H1 (cell line): ENCODE measurements at regions not wholly inside any gene's neighbourhood (a gene's known extent, or its start where the extent isn't known, plus 50 kb on each side); places are given as distances from the start of the nearest gene placed in this dataset.

Experiments
- EZH2 ChIP-seq: fragments of 200-600 bp; sonication (generic); IDR thresholded peaks from 2 replicates; pipeline ENCODE4 v1.7.1; 2012; ENCODE audit warnings: low read depth, mild to moderate bottlenecking, moderate library complexity, low read length, inconsistent platforms; ENCODE audit not compliant: severe bottlenecking
- KDM1A ChIP-seq: fragments of 200-600, 300-600 bp; sonication (generic); IDR thresholded peaks from 2 replicates; pipeline ENCODE4 v1.7.1; 2016; ENCODE audit warnings: mild to moderate bottlenecking, low read length, borderline replicate concordance
- POLR2A ChIP-seq, 2 experiments: IDR thresholded peaks; 1 replicate in 1 of 2; 2 replicates in 1 of 2; pipeline ENCODE4 v1.6.1; 2011; ENCODE audit warnings: low read depth in 2 of 2, low read length in 2 of 2, mild to moderate bottlenecking in 2 of 2; ENCODE audit errors: control extremely low read depth in 1 of 2
- SP4 ChIP-seq: IDR thresholded peaks from 2 replicates; pipeline ENCODE4 v1.6.1; 2012; ENCODE audit warnings: low read length, inconsistent platforms
- TF ChIP-seq, protein P1 (sequence below): IDR thresholded peaks from 2 replicates; pipeline ENCODE4 v1.6.1; 2012; ENCODE audit warnings: inconsistent platforms
- TF ChIP-seq, protein P2 (sequence below), 3 experiments: IDR thresholded peaks; 1 replicate in 2 of 3; 2 replicates in 1 of 3; pipeline versions ENCODE4 v1.5.1 to v1.6.1; 2011; ENCODE audit warnings: low read length in 3 of 3, mild to moderate bottlenecking in 3 of 3, inconsistent platforms in 2 of 3, low read depth in 1 of 3, moderate library complexity in 1 of 3; ENCODE audit not compliant: insufficient read depth in 1 of 3; ENCODE audit errors: control extremely low read depth in 1 of 3

DNA sequence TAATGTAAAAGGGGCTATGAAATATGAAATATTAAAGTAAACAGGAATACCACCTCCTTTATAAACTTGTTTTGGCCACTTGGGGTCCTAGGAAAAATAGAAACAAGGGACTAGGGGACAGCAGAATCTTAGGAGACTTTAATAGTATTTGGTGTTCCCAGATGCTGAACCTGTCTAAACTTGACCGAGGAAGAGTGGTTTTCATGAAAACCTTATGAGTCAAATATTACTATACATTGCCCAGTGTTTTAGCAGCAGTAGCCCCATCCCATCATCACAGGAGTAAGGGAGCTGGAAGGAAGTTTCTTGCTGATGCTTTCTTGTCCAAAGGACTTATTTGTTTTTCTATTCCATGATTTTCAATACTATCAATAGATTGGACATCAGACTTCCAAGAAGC is 177.5 kb upstream of the CAND1 start:
- TF ChIP-seq, protein P1, sequence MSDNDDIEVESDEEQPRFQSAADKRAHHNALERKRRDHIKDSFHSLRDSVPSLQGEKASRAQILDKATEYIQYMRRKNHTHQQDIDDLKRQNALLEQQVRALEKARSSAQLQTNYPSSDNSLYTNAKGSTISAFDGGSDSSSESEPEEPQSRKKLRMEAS: no peak
- no peak for TF ChIP-seq SP4
- TF ChIP-seq, protein P2, sequence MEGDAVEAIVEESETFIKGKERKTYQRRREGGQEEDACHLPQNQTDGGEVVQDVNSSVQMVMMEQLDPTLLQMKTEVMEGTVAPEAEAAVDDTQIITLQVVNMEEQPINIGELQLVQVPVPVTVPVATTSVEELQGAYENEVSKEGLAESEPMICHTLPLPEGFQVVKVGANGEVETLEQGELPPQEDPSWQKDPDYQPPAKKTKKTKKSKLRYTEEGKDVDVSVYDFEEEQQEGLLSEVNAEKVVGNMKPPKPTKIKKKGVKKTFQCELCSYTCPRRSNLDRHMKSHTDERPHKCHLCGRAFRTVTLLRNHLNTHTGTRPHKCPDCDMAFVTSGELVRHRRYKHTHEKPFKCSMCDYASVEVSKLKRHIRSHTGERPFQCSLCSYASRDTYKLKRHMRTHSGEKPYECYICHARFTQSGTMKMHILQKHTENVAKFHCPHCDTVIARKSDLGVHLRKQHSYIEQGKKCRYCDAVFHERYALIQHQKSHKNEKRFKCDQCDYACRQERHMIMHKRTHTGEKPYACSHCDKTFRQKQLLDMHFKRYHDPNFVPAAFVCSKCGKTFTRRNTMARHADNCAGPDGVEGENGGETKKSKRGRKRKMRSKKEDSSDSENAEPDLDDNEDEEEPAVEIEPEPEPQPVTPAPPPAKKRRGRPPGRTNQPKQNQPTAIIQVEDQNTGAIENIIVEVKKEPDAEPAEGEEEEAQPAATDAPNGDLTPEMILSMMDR (IDR thresholded peaks at IDR 0.05; ENCODE audit: control extremely low read depth in 1 of 3, insufficient read depth in 1 of 3, low read depth in 1 of 3, low read length in 3 of 3): no peak
- no peak for TF ChIP-seq POLR2A (IDR thresholded peaks at IDR 0.05; ENCODE audit: control extremely low read depth in 1 of 2, low read depth in 2 of 2, low read length in 2 of 2)
- TF ChIP-seq EZH2: no peak
- TF ChIP-seq KDM1A: no peak
